ENCODE measurements at regions not wholly inside any gene's neighbourhood (a gene's known extent, or its start where the extent isn't known, plus 50 kb on each side); places are given as distances from the start of the nearest gene placed in this dataset.

DNA sequence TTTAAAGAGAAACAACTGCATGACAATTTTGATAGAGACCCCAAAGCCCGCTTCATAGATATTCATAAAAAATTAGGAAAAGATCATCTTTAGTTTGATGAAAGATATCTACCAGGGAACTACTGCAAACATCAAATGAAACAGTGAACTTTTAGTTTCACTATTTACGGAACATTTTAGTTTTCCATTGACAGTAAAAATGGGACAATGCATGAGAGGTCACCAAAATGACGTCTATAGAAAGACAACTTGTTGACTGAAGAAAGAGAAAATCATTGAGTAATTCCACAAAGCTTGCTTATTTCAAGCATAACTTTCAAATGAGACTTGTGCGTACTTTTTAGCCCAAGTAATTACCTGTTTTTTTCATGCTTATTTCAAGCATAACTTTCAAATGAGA is 411.4 kb downstream of the HLX start:
- no peak for DNase-seq (ENCODE audit: low spot score)
- no peaks in the 10 kb centered on the region for H3K9me3 Mint-ChIP-seq (ENCODE audit: unreplicated experiment)

GRCh38 chr1:221291113-221291512 is 411.9 kb downstream of the HLX start:
- no peak overlapping the region for H3K4me3 Mint-ChIP-seq (ENCODE audit: unreplicated experiment)
- H3K27ac Mint-ChIP-seq (ENCODE audit: unreplicated experiment), result no peak overlapping the region
- no peaks in the 10 kb centered on the region for H3K9me3 Mint-ChIP-seq (ENCODE audit: unreplicated experiment)
- H3K36me3 Mint-ChIP-seq (ENCODE audit: low read depth, unreplicated experiment), result no peaks in the 10 kb centered on the region
- no peak for TF ChIP-seq CTCF (IDR thresholded peaks at IDR 0.05; ENCODE audit: unreplicated experiment)
- no peak for DNase-seq (ENCODE audit: low spot score)
- H3K27me3 Mint-ChIP-seq (ENCODE audit: unreplicated experiment), result no peaks in the 10 kb centered on the region
- no peaks in the 10 kb centered on the region for H3K4me1 Mint-ChIP-seq (ENCODE audit: unreplicated experiment)

More for the DNA sequence above, 411.4 kb downstream of the HLX start:
- H3K27me3 Mint-ChIP-seq (ENCODE audit: unreplicated experiment), result no peaks in the 10 kb centered on the region
- H3K4me1 Mint-ChIP-seq (ENCODE audit: unreplicated experiment), result no peaks in the 10 kb centered on the region
- TF ChIP-seq CTCF (IDR thresholded peaks at IDR 0.05; ENCODE audit: unreplicated experiment), result no peak
- H3K36me3 Mint-ChIP-seq (ENCODE audit: low read depth, unreplicated experiment), result no peaks in the 10 kb centered on the region
- no peak overlapping the region for H3K4me3 Mint-ChIP-seq (ENCODE audit: unreplicated experiment)
- no peak overlapping the region for H3K27ac Mint-ChIP-seq (ENCODE audit: unreplicated experiment)

GRCh38 chr1:221292652-221293051 is 413.4 kb downstream of the HLX start:
- no peak overlapping the region for H3K27ac Mint-ChIP-seq (ENCODE audit: unreplicated experiment)
- H3K9me3 Mint-ChIP-seq (ENCODE audit: unreplicated experiment), result no peaks in the 10 kb centered on the region
- no peak overlapping the region for H3K4me3 Mint-ChIP-seq (ENCODE audit: unreplicated experiment)

GRCh38 chr1:221294242-221294641 is 415.0 kb downstream of the HLX start:
- H3K27me3 Mint-ChIP-seq (ENCODE audit: unreplicated experiment), result no peaks in the 10 kb centered on the region
- no peaks in the 10 kb centered on the region for H3K36me3 Mint-ChIP-seq (ENCODE audit: low read depth, unreplicated experiment)
- no peak for DNase-seq (ENCODE audit: low spot score)
- no peak for TF ChIP-seq CTCF (IDR thresholded peaks at IDR 0.05; ENCODE audit: unreplicated experiment)
- no peaks in the 10 kb centered on the region for H3K9me3 Mint-ChIP-seq (ENCODE audit: unreplicated experiment)
- no peak overlapping the region for H3K4me3 Mint-ChIP-seq (ENCODE audit: unreplicated experiment)
- H3K4me1 Mint-ChIP-seq (ENCODE audit: unreplicated experiment), result no peaks in the 10 kb centered on the region
- no peak overlapping the region for H3K27ac Mint-ChIP-seq (ENCODE audit: unreplicated experiment)

More at GRCh38 chr1:221292652-221293051, 413.4 kb downstream of the HLX start:
- no peak for DNase-seq (ENCODE audit: low spot score)
- Mint-ChIP-seq H3K27me3 (ENCODE audit: unreplicated experiment) (no peaks in the 10 kb centered on the region), H3K4me1 (ENCODE audit: unreplicated experiment) (no peaks in the 10 kb centered on the region), H3K36me3 (ENCODE audit: low read depth, unreplicated experiment) (no peaks in the 10 kb centered on the region)
- TF ChIP-seq CTCF (IDR thresholded peaks at IDR 0.05; ENCODE audit: unreplicated experiment), result no peak

- no peak overlapping the region for H3K27ac Mint-ChIP-seq (ENCODE audit: unreplicated experiment)
- H3K4me3 Mint-ChIP-seq (ENCODE audit: unreplicated experiment), result no peak overlapping the region
- DNase-seq (ENCODE audit: low spot score), result no peak
- no peaks in the 10 kb centered on the region for H3K27me3 Mint-ChIP-seq (ENCODE audit: unreplicated experiment)
- H3K36me3 Mint-ChIP-seq (ENCODE audit: low read depth, unreplicated experiment), result no peaks in the 10 kb centered on the region
- H3K9me3 Mint-ChIP-seq (ENCODE audit: unreplicated experiment), result no peaks in the 10 kb centered on the region
- peaks cover 3% of the 10 kb centered on the region for H3K4me1 Mint-ChIP-seq (ENCODE audit: unreplicated experiment)
- no peak for TF ChIP-seq CTCF (IDR thresholded peaks at IDR 0.05; ENCODE audit: unreplicated experiment)
These were observed 423.1 kb downstream of the HLX start for GRCh38 chr1:221302357-221302756.

Measured in endothelial cell (in vitro differentiated cells).